GM21526 (cell line): ENCODE measurements at regions not wholly inside any gene's neighbourhood (a gene's known extent, or its start where the extent isn't known, plus 50 kb on each side); places are given as distances from the start of the nearest gene placed in this dataset.
"Not testable (repeated sequence)": the region's sequence is repeated elsewhere in the genome, so short reads cannot be mapped to it uniquely, and the experiment has no call there.

ENCODE experiments used
- ATAC-seq: cut with Tn5 transposase; IDR thresholded peaks from one replicate; pipeline ENCODE4 v1.9.1; 2021; ENCODE audit warnings: moderate library complexity; ENCODE audit not compliant: unreplicated experiment, low FRiP score

DNA sequence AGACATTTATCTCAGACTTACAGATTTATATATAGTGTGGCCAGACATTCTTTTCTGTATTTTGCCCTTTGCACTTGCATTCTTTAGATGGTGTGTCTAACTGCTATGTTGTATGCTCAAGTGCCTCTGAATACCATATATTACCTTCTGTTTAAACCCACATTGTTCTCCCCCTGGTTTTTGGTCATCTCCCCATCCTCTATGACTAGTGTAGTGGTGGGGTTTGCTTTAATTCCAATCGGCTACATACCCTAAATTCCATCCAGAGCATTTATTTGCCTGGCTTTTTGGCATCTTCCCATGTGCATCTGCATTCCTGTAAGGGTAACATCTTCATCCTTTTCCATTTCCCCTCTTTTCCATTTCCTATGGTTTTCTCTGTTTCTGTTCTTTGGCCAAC lies 271.0 kb upstream of the SLC30A5 start:
- ATAC-seq = no peak

DNA sequence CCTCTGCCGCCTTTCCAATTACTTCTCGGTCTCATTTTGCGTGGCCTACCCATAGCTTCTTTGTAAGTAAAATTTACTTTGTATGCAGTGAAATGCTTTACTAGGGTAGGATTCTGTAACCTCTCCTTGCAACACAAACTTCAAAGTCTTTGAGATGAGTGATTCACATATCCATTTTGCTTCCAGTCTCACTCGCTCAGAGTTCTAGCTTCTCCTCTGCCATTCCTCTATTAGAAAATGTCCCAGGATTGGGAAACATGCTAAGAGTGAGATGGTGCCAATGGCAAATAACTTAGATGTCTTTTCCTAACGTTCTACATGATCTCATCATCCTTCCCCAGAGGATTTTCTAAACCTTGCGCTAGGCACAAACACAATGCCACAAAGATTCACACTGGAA lies 270.5 kb upstream of the SLC30A5 start:
- no peak for ATAC-seq

DNA sequence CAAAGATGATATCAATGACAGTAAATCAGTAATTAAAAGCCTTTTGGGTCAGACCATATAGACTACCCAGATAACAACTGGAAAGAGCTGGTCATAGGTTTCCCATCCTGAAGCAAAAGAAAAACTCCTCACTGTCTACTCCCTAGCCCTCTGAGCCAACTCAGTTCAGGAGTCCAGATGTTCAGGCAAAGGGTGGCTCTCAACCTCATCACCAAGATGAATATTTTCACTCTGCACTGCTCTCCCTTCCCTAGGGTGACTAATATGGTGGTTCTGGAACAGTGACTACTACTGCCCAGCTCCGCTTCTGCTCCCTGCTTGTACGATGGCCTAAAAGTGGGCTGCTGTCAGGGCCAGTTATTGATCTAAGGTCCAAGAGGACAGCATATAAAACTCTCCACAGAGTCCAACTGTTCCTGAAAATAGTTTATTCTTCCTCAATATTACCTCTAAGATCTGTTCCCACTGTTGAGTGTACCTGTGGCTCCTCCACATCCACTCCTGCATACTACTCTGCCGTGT lies 263.4 kb upstream of the SLC30A5 start:
- no peak for ATAC-seq

DNA sequence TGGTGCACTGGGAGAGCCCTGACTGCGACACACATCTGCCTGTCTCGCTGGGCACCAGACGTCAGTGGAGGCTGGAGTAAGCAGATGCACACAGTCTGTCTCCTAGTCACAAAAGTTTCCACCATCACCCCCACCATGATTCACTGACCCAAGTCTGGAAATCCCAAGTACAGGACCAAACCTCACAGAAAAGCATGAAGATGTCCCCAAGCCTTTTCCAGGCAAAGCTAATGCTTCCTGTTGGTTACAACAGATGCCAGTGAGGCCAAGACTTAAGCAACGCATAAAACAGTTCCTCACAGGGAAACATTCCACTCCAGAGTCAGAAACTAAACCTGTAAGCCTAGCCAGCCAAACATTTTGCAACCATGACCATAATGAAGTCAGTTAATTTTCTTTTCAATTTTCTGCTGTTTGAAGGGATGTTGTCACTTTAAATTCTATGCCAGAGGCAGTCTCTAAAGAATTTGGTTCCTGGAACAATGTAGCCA lies 259.3 kb upstream of the SLC30A5 start:
- no peak for ATAC-seq

DNA sequence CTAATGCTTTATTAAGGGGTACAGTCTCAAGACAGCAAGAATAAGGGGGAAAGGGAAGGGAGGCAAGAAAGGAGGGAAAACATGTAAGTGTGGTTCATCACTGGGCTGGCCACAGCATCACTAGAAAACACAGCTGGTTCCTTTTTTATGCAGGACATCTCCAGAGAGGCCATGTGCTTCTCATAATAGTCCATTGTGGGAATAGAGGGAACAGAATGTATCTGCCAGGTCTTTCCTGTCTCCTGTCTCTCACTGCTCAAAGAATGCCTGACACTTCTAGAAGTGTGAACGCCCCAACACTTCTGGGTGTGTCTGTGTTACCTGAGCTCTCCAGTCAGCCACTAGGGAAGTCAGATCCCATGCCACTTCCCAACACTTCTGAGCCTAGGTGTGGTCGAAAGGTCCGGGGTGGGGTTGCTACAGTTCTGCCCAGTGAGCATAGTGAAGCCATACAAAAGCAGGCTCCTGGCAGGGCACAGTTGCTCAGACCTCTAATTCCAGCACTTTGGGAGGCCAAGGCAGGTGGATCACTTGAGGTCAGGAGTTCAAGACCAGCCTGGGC lies 255.6 kb upstream of the SLC30A5 start:
- ATAC-seq = no peak

DNA sequence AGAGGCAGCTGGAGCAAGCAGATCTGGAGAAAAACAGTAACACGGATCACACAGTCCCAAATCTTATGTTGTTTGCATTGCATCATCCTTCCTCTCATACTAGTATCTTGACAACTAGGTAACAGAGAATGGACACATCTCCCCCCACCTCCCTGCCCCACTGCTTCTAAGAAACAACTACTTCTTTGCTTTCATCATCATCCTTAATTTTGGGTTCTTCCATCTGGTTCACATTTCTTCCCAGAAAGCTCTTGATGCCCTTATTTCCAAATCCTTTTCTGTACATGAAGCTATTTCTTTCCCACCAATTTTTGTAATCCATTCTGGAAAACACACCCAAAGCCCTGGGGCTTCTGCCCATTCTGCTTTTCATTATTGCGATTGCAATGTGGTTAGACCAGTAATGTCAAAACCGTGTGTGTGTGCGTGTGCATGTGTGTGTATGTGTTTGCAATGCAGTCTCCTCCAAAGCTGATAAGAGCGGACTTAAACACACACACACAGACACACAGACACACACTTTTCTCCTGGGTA lies 254.7 kb upstream of the SLC30A5 start:
- no peak for ATAC-seq

DNA sequence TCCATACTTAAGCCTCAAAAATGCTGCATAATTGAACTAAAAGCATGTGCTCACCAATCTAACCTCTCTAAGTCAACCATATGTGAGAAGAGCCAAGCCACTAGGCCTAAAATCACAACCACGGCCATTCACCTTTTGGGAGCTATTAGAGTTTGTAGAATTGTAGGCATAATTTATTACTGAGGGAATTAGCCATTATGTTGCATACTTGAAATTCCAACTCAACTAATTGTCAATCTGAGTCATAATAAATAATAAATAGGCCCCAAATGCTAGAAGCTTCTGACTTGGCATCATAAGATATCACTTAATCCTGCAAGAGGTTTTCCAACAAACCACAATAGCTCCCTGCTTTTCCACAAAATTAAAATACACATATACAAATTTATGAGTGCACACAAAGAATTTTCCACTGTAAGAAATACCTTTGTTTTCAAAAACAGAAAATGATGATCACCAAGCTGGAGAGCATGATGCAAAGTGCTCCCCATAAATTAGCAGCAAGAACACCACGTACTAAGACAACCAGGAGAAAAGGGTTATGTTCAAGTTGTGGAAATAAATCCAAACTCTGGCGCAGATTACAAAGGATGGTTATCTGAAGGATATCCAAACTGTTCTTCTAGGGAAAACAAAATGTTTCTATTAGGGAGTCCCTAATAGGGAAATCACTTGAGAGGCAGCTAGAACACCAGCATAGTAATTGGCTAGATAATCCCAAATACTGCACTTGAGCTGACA lies 250.0 kb upstream of the SLC30A5 start:
- no peak for ATAC-seq

DNA sequence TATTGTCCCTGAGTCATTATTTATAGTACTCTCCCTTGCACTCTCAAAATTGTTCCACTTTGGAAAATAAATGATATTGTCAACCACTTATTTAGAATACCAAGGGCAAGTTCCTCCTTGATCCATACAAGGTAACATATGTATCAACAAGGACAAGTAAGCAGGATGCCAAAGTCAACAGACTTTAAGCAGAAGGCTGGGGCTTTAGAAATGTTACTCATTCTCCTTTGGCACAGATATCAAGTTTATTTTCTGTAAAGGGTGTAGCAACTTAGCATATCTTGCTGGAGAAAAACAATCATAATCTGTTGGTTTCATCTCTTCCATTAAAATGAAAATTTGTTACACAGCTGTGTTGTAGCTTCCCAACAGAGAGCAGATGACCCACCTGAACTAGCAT lies 248.7 kb upstream of the SLC30A5 start:
- no peak for ATAC-seq

DNA sequence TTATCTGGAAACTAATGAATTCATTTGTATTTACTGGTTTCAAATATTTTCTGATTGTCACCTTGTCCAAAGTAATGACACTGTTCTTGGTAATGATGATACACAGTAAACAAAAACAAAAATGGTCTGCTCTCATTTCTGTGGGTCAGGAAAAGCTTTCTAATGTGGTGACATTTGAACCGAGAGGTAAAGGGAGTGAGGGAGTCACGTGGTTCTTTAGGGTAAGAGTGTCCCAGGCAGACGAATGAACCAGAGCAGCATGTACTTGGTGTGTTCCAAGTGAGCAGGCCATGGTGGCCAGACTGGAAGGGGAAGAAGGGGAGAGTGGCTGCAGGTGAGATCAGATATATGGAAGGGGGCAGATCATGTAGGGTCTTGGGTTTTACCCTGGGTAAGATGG lies 247.0 kb upstream of the SLC30A5 start:
- ATAC-seq = no peak

DNA sequence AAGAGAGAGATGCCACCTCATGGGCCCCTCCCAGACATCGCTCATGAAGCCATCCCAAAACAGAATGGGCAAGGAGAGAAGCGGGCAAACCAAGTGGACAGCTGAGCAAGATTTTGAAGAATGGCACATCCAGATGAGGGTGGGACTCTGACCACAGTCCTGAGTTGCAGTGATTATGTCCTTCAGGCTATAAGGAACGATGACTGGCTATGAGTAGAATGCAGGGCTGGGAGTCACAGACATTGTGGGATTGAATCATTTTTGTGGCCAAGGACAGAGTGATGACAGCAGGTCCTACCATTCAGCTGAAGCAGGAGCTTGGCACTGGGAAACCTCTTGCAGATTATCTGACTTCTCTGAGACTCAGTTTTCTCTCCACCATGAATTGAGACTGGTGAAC lies 245.7 kb upstream of the SLC30A5 start:
- no peak for ATAC-seq

DNA sequence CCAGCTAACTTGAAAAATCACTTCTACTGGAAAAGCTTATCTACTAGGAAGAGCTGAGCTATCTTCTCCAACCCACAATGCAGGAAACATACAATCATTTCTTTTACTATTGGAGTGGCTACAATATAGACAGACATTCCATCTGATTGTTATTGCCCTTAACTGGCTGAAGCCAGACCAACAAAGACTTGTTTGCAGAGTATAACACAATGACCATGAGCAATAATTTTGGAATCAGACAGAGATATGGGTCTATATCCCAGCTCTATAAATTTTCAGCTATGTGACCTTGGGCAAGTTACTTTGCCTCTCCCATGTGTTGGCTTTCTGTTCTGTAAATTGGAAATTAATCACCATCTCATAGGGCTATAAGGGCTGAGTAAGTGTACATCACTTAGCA lies 244.7 kb upstream of the SLC30A5 start:
- no peak for ATAC-seq

DNA sequence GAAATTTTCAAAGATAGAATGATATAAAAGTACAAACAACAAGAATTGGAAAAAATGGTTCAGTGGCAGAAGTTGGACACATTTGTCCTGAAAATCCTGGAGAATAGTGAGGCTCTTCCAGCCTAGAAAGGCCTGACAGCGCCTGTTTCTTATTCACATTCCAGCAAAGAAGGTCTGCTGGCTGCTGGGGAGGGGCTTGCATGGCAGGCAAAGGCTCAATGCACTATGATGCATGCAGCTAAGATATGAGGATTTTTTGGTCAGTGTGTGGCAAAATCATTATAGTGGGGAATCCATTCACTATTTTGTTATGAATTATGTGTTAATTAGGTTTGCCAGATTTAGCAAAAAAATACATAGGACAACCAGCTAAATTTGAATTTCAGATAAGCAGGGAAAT lies 243.9 kb upstream of the SLC30A5 start:
- ATAC-seq = no peak

DNA sequence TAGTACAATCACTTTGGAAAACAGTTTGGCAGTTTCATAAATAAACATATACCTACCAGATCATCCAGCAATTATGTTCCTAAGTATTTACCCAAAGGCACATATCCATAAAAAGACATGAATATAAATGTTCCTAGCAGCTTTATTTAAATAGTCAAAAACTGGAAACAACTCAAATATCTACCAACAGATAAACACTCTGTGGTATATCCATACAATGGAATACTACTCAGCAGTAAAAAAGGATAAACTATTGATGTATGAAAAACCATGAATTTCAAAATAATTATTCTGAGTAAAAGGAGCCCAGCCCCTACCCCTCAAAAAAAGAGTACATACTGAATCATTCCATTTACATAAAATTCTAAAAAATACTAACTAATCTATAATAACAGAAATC lies 232.7 kb upstream of the SLC30A5 start:
- no peak for ATAC-seq

DNA sequence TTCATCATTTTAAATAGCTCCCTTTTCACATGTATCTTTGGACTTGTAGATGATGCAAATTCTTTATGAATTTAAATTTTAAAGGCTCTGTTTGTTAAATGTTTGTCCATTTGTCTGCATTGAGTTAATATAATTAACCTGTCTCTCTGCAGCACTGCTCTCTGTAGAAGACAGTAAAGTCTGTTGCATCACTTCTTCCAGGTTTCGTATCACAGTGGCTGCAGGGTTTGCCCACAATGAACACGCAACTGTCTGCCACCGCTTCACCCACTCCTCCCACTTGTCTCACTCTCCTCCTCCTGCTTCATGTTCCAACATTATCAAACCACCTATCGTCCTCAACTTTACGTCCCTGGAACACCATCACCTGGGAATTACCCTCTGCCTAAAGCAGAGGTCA lies 231.3 kb upstream of the SLC30A5 start:
- no peak for ATAC-seq

DNA sequence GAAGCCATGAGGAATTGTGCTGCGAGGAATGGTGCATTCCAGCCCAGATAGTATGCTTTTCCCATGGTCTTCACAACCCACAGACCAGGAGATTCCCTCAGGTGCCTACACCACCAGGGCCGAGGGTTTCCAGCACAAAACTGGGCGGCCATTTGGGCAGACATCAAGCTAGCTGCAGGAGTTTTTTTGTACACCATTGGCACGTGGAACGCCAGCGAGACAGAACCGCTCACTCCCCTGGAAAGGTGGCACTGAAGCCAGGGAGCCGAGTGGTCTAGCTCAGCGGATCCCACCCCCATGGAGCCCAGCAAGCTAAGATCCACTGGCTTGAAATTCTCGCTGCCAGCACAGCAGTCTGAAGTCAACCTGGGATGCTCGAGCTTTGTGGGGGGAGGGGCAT lies 228.6 kb upstream of the SLC30A5 start:
- ATAC-seq = not testable (repeated sequence)

DNA sequence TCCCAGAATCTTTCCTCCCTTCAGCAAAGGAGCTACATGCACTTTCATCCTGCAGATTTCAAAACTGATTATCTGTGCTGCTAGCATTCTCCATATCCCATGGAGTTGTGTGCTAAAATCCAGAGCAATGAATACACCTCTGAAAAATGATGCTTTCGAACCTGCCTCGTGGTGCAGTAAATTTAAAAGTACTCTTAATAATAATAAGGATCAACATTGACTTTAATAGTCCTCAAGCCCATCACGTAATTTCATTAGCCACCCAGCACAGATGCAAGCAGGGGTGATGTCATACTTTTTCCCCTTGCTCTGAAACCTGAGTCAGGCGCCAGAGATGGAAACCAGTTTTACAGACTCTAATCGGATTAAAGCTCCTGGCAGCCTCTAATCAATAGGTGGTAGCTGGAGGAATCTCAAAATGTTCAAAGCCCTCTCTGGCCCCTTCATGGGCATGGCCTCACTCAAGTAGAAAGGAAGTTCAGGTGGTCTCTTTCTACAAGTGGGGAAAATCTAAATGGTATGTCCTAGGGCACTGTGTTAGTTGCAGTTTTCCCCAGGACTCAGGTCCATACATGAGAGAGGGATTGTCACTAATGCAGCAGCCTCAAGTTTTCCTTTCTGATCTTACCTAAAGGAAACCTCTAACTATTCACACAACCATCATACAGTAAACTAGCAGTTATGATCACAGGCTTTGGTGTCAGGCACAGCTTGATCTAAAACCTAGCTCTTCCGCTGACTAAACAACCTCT lies 221.6 kb upstream of the SLC30A5 start:
- ATAC-seq = no peak

DNA sequence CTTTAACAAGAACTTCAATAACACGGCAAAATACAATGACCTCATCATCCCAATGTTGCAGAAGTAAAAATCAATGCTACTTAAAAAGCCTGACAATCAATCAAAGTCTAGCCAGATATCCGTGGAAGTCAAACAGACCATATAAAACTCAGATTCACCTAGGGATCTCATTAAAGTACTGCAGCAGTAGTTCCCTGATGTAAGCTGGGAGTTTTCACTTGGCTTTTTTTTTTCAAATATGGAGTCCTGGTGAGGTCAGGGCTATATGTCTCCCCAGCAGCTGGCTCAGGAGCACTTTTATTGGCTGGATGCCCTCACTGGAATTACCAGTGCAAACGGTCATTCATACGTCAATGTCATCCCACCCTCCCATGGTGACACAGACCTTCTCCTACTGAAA lies 220.6 kb upstream of the SLC30A5 start:
- no peak for ATAC-seq

DNA sequence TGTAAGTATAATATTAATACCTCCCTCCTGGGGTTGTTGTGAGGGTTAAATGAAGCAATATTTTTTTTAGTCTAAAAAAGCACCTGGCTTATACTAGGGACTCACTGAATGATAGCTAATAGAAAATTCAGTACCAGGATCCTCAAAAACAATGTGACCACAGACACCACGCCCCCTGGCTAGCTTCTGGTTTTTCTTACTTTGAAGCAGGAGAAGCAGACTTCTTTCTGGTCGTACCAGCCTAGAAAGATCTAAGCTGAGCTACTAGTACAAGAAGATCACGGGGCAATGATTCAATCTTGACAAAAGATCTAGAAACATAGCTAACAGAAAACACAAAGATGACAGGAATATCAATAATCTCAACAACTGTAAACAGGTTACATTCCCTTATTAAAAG lies 218.5 kb upstream of the SLC30A5 start:
- no peak for ATAC-seq

DNA sequence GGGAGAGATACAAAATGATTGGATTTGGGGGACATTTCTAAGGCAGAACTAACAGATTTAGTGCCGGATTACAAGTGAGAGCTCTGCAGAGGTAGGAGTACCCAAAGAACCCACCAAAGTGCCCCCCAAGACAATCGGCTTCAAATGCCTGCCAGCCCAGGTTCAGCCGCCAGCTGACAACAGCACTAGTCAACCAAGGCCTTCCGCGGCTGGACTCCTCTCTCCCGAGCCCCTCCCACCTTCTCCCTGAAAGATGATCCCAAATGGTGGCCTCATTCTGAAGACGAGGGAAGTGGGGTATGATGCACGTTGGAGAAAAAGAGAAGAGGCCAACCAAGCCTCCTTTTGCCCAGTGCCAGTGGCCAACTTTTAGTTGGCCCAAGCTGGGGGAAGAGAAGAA lies 210.4 kb upstream of the SLC30A5 start:
- no peak for ATAC-seq

DNA sequence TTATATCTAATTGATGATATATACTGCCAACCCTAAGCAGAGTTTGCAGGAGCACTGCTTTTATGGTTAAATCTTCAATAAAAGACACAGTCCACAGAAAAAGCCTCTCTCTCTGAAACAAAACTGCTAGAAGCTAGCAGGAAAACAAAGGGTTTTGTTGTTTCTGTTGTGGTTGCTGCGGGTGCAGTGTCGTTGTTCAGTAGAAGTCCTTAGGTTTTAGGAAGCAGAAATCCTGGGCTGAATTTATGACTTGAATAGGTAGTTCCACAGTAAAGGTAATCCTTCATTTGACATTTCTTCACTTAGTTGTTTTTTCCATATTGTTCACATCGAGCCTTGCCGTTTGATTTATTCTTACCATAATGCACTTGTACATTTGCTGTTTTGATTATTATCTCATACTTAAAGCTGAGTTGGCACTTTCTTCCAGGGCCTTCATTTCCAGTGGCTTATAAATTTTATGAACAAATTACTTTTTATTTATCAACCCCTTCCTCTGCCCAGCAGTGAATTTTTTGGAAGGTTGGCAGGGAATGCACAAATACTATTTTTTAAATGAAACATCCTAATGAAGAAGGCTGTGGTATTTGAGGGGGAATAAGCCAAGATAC lies 209.6 kb upstream of the SLC30A5 start:
- no peak for ATAC-seq

DNA sequence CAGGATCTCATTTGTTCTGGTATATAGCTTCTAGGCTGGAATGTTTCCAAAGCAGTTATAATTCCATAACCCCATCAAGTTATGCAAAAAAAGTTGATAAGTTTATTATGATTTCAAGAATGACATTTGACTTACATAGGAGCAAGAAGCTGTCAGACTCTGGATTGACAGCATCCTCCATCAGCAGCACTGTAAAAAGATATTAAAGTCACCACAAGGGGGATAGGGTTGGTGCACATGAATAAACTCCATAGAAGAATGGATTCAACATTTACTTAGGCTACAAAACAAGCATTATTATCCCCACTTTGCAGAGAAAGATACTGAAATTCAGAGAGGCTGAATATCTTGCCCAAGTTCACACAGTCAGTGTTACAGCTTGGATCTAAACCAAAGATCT lies 208.9 kb upstream of the SLC30A5 start:
- ATAC-seq = no peak
